ENCODE measurements at regions not wholly inside any gene's neighbourhood (a gene's known extent, or its start where the extent isn't known, plus 50 kb on each side); places are given as distances from the start of the nearest gene placed in this dataset.

DNA sequence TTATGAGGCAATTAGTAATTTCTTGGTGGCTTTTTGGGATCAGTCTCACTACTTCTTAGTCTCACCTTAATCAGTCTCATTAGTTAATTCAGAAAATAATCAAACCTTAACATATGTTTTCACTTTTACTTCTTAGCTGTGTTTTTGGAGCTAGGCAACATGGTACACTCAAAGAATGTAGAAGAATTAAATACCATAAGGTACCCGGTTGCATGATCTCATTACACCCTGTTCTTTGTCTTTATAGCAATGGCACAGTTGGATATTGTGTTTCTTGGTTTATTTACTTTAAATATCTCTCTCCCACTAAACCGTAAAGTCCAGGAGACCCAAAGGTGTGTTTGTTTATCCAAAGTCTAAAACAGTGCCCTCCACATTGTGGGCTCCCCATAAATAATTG lies 132.3 kb downstream of the TNFSF18 start:
- DNase-seq (no peak), ATAC-seq (no peak)
- H3K9me3 Mint-ChIP-seq, result peaks cover 0 to 5% (median 3%) of the 10 kb centered on the region in 9 donors
- POLR2A ChIA-PET, result no interaction called here
- no peak overlapping the region for H3K4me3 Mint-ChIP-seq
- peaks cover 0 to 6% (median 0%) of the 10 kb centered on the region in 4 donors for H3K4me1 Mint-ChIP-seq
- no peaks in the 10 kb centered on the region for H3K27me3 Mint-ChIP-seq
- H3K36me3 Mint-ChIP-seq, result peaks cover 0 to 7% (median 2%) of the 10 kb centered on the region in 3 donors
- H3K27ac Mint-ChIP-seq, result no peak overlapping the region

GRCh38 chr1:172926070-172926469 lies 124.7 kb downstream of the TNFSF18 start:
- Mint-ChIP-seq H3K9me3 (peaks cover 0 to 8% (median 0%) of the 10 kb centered on the region in 9 donors), H3K36me3 (peaks cover 0 to 4% (median 0%) of the 10 kb centered on the region in 3 donors), H3K27me3 (no peaks in the 10 kb centered on the region), H3K27ac (no peak overlapping the region), H3K4me3 (no peak overlapping the region), H3K4me1 (no peaks in the 10 kb centered on the region)
- no peak for DNase-seq
- no peak for ATAC-seq
- POLR2A ChIA-PET, result no interaction called here

DNA sequence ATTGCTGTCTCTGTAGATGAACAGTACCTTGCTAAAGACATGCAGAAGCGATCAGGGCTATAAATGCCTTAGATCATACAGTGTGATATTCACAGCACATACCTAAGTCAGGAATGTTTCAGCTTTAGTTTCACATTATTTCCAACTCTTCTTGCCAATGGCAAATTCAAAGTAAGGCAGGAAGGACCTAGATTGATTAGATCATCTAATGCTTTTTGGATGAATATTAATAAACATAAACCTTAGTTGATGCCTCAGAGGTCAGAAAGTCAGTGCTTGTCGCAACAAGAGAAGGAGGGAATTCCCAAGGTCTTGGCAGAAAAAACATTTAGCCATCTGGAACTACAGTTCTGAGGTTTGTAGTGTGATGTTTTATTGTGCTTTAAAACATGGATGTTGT lies 122.3 kb downstream of the TNFSF18 start:
- Mint-ChIP-seq H3K4me1 (peaks cover 0 to 2% (median 1%) of the 10 kb centered on the region in 4 donors), H3K27ac (no peak overlapping the region), H3K36me3 (peaks cover 0 to 4% (median 0%) of the 10 kb centered on the region in 3 donors), H3K4me3 (no peak overlapping the region), H3K9me3 (peaks cover 0 to 8% (median 0%) of the 10 kb centered on the region in 9 donors), H3K27me3 (no peaks in the 10 kb centered on the region)
- DNase-seq (no peak), ATAC-seq (no peak)
- POLR2A ChIA-PET, result no interaction called here

DNA sequence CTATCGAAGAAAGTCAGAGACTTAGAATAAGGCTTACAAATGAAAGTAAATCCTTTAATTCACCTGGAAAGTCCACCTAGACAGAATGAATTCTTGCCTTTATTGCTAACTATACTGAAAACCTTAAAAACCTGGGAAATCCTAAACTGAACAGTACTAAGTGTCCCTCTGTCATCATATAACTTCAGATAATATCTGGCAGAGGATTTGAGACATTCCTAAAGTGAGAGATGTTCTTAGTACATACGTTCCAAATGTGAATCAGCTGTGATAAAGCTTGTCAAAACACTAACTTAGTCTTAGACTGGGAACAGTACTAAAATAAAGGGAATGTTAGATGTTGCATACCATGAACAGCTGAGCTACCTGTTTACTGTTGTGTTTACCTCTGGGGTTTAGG lies 121.7 kb downstream of the TNFSF18 start:
- Mint-ChIP-seq H3K36me3 (peaks cover 0 to 4% (median 0%) of the 10 kb centered on the region in 3 donors), H3K4me3 (no peak overlapping the region), H3K27me3 (no peaks in the 10 kb centered on the region), H3K4me1 (peaks cover 2 to 6% (median 5%) of the 10 kb centered on the region in 4 donors), H3K27ac (no peak overlapping the region), H3K9me3 (peaks cover 0 to 8% (median 0%) of the 10 kb centered on the region in 9 donors)
- POLR2A ChIA-PET, result no interaction called here
- ATAC-seq (no peak), DNase-seq (no peak)

DNA sequence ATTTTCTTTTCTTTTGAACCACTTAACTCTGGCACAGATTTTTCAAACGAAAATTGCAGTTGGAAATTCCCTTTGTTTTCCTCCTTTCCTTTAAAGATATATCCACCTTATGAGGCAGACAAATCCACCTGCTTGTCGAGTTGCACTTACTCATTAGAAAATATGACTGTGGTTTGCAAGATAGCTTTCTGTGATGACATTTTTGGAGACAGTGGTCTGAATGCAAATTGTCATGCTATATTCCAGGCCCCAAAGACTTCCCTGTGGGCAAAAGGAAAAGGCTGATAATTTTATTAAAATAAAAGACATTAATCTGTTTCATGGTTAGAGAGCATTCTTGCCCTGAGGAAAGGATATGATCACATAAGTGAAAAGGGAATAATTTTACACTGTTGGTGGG lies 120.6 kb downstream of the TNFSF18 start:
- POLR2A ChIA-PET, result no interaction called here
- DNase-seq, result no peak
- ATAC-seq, result no peak
- Mint-ChIP-seq H3K27me3 (no peaks in the 10 kb centered on the region), H3K4me3 (no peak overlapping the region), H3K4me1 (peaks cover 2 to 16% (median 5%) of the 10 kb centered on the region in 4 donors), H3K27ac (no peak overlapping the region), H3K36me3 (peaks cover 0 to 4% (median 0%) of the 10 kb centered on the region in 3 donors), H3K9me3 (peaks cover 0 to 8% (median 0%) of the 10 kb centered on the region in 9 donors)

DNA sequence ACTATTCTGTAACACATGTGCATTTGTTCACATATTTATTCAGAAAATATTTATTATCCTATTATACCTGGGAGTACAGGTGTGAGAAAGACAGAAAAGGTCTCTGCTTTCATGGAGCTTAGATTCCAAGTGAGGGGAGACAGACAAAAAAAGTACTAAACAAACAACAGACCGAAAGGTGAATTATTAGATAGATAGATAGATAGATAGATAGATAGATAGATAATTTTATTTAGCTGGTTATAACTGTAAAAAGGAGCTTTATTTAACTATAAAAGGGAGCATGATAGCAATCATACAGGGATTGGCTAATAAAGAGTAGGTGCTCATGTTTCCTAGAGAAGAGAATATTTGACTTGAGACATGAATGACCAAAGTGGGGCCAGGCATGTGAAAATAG lies 119.4 kb downstream of the TNFSF18 start:
- ATAC-seq (no peak), DNase-seq (no peak)
- H3K27ac Mint-ChIP-seq, result no peak overlapping the region
- peaks cover 0 to under 1% (median 0%) of the 10 kb centered on the region in 9 donors for H3K9me3 Mint-ChIP-seq
- no peaks in the 10 kb centered on the region for H3K27me3 Mint-ChIP-seq
- peaks cover 2 to 19% (median 5%) of the 10 kb centered on the region in 4 donors for H3K4me1 Mint-ChIP-seq
- no peaks in the 10 kb centered on the region for H3K36me3 Mint-ChIP-seq
- H3K4me3 Mint-ChIP-seq, result no peak overlapping the region
- POLR2A ChIA-PET, result no interaction called here

DNA sequence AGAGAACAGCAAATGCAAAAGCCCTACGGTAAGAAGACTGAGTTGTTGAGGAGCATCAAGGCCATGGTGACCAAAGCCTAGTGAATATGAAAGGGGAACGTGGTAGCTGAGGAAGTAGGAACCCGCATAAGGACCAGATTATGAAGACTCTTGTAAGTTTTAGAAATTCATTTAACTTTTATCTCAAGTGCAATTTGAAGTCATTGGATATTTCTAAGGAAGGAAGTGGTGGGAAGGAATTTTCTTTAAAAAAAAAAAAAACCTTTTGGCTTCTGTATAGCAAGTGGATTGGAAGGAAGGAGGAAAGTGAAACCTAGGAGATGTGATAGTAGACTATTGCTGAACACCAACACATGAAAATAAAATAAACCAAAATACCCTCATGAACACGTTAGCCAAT lies 119.0 kb downstream of the TNFSF18 start:
- no peaks in the 10 kb centered on the region for H3K36me3 Mint-ChIP-seq
- no peak overlapping the region for H3K27ac Mint-ChIP-seq
- no peaks in the 10 kb centered on the region for H3K9me3 Mint-ChIP-seq
- no peaks in the 10 kb centered on the region for H3K27me3 Mint-ChIP-seq
- peaks cover 2 to 19% (median 5%) of the 10 kb centered on the region in 4 donors for H3K4me1 Mint-ChIP-seq
- DNase-seq, result no peak
- no peak for ATAC-seq
- no peak overlapping the region for H3K4me3 Mint-ChIP-seq
- POLR2A ChIA-PET, result no interaction called here

GRCh38 chr1:172932981-172933380 lies 117.8 kb downstream of the TNFSF18 start:
- POLR2A ChIA-PET, result no interaction called here
- DNase-seq, result no peak
- Mint-ChIP-seq H3K4me1 (peaks cover 2 to 19% (median 5%) of the 10 kb centered on the region in 4 donors), H3K27ac (peak overlapping the region in 1 of 10 donors; percentile 14), H3K27me3 (no peaks in the 10 kb centered on the region), H3K4me3 (no peak overlapping the region), H3K9me3 (no peaks in the 10 kb centered on the region), H3K36me3 (no peaks in the 10 kb centered on the region)
- ATAC-seq, result no peak

- DNase-seq (no peak), ATAC-seq (no peak)
- Mint-ChIP-seq H3K27me3 (no peaks in the 10 kb centered on the region), H3K9me3 (no peaks in the 10 kb centered on the region), H3K27ac (peak overlapping the region in 2 of 10 donors; percentile 57 to 71), H3K4me1 (peaks cover 2 to 21% (median 5%) of the 10 kb centered on the region in 4 donors), H3K4me3 (no peak overlapping the region), H3K36me3 (no peaks in the 10 kb centered on the region)
- POLR2A ChIA-PET, result no interaction called here
Measured at GRCh38 chr1:172934417-172934762, 116.4 kb downstream of the TNFSF18 start.

DNA sequence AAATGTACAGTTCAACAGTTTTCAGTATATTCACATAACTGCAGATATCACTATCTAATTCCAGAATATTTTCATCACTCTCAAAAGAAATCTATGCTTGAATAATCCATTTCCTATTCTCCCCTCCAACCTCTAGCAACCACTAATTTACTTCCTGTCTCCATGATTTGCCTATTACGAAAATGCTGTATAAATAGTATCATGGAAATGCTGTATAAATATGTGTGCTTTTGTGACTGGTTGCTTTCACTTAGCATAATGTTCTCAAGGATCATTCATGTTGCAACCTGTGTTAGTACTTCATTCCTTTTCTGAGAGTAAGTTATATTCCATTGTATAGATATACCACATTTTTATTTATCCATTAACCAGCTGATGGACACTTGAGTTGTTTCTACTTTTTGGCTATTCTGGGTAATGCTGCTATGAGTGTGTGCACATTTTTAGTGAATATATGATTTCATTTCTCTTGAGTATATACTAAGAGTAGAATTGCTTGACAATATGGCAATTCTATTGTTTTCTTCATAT lies 115.6 kb downstream of the TNFSF18 start:
- H3K4me1 Mint-ChIP-seq, result peaks cover 2 to 24% (median 5%) of the 10 kb centered on the region in 4 donors
- no peaks in the 10 kb centered on the region for H3K9me3 Mint-ChIP-seq
- ATAC-seq (no peak), DNase-seq (no peak)
- no peak overlapping the region for H3K27ac Mint-ChIP-seq
- POLR2A ChIA-PET, result no interaction called here
- no peaks in the 10 kb centered on the region for H3K36me3 Mint-ChIP-seq
- no peak overlapping the region for H3K4me3 Mint-ChIP-seq
- H3K27me3 Mint-ChIP-seq, result no peaks in the 10 kb centered on the region

GRCh38 chr1:172936088-172936645 lies 114.6 kb downstream of the TNFSF18 start:
- Mint-ChIP-seq H3K4me3 (peak overlapping the region in 1 of 10 donors; percentile 20), H3K4me1 (peaks cover 2 to 24% (median 5%) of the 10 kb centered on the region in 4 donors), H3K27me3 (no peaks in the 10 kb centered on the region), H3K36me3 (no peaks in the 10 kb centered on the region), H3K9me3 (no peaks in the 10 kb centered on the region), H3K27ac (no peak overlapping the region)
- POLR2A ChIA-PET, result no interaction called here
- ATAC-seq (no peak), DNase-seq (no peak)

DNA sequence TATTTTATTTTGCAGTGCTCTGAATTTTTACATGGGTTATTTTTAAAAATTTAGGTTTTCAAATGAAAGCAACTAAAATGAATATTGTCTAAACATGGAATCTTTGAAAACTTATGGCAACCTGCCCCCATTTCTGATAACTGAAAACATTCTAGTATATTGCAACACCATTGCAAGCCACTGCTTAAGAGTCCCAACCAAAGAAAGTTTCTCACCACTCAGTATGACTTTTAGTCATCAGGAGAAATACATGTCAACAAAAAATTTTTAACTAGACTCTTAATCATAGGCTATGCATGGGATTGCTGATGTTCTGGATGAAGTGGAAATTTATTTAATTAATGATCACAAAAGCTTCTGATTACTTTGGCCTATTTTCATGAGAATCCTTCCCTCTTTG lies 112.1 kb downstream of the TNFSF18 start:
- no peak overlapping the region for H3K4me3 Mint-ChIP-seq
- peaks cover 2 to 22% (median 3%) of the 10 kb centered on the region in 4 donors for H3K4me1 Mint-ChIP-seq
- ATAC-seq, result no peak
- no peaks in the 10 kb centered on the region for H3K27me3 Mint-ChIP-seq
- no peak for DNase-seq
- H3K9me3 Mint-ChIP-seq, result peaks cover 0 to 5% (median 0%) of the 10 kb centered on the region in 9 donors
- no peak overlapping the region for H3K27ac Mint-ChIP-seq
- POLR2A ChIA-PET, result no interaction called here
- no peaks in the 10 kb centered on the region for H3K36me3 Mint-ChIP-seq

GRCh38 chr1:172939475-172939874 lies 111.3 kb downstream of the TNFSF18 start:
- POLR2A ChIA-PET, result no interaction called here
- peaks cover 0 to 14% (median 0%) of the 10 kb centered on the region in 4 donors for H3K4me1 Mint-ChIP-seq
- H3K4me3 Mint-ChIP-seq, result no peak overlapping the region
- H3K27ac Mint-ChIP-seq, result no peak overlapping the region
- peaks cover 0 to 7% (median 0%) of the 10 kb centered on the region in 9 donors for H3K9me3 Mint-ChIP-seq
- no peak for ATAC-seq
- no peaks in the 10 kb centered on the region for H3K36me3 Mint-ChIP-seq
- no peaks in the 10 kb centered on the region for H3K27me3 Mint-ChIP-seq
- DNase-seq, result no peak
